ENCODE measurements at regions not wholly inside any gene's neighbourhood (a gene's known extent, or its start where the extent isn't known, plus 50 kb on each side); places are given as distances from the start of the nearest gene placed in this dataset.

- Histone ChIP-seq H2AFZ (peak overlapping the region; percentile 88), H3K36me3 (ENCODE audit: low read depth) (no peaks in the 10 kb centered on the region), H3K27me3 (replicated peaks; ENCODE audit: insufficient read depth) (peaks cover 8% of the 10 kb centered on the region; the same call in 1 of the 2 replicates), H3K4me3 (peak overlapping the region; percentile 78), H3K79me2 (ENCODE audit: insufficient read depth) (no peaks in the 10 kb centered on the region), H3K4me2 (ENCODE audit: unreplicated experiment) (peak overlapping the region; percentile 86), H3K9me3 (ENCODE audit: low read depth) (no peaks in the 10 kb centered on the region), H3F3A (ENCODE audit: insufficient read depth) (peaks cover 10% of the 10 kb centered on the region; the same call in 1 of the 2 replicates), H3K9me2 (ENCODE audit: insufficient read depth) (no peaks in the 10 kb centered on the region), H4K20me1 (ENCODE audit: insufficient read depth) (no peaks in the 10 kb centered on the region), H3K9ac (peak overlapping the region; percentile 57), H3K27ac (no peak overlapping the region), H3K4me1 (ENCODE audit: insufficient read depth) (peaks cover 8% of the 10 kb centered on the region)
- in situ Hi-C loops (cut with MboI): loop anchor here (5.0 kb wide), 2 partner anchors 288 to 393 kb away; no protein-coding TSS in a partner anchor
- WGBS, 2 experiments (ENCODE audit: low coverage in 1 of 2, low lambda C conversion rate in 2 of 2, missing lambda C conversion rate in 2 of 2): 5 to 13% methylated on average over 7 to 9 of the region's 9 CpGs
- TF ChIP-seq EZH2phosphoT487 (IDR thresholded peaks at IDR 0.05; ENCODE audit: insufficient read depth, low read depth) (no peak), EZH2 (IDR thresholded peaks at IDR 0.05; ENCODE audit: insufficient read depth, poor library complexity, severe bottlenecking) (no peak)
- peak; percentile 67 for DNase-seq
These were observed 62.9 kb upstream of the FAM171A1 start for GRCh38 chr10:15433850-15434537.

GRCh38 chr10:15432266-15432665 lies 61.2 kb upstream of the FAM171A1 start:
- Histone ChIP-seq H3K9ac (no peak overlapping the region), H3K27ac (no peak overlapping the region), H3K36me3 (ENCODE audit: low read depth) (no peaks in the 10 kb centered on the region), H2AFZ (peak overlapping the region; percentile 12; the same call in 1 of the 2 replicates), H3K79me2 (ENCODE audit: insufficient read depth) (no peaks in the 10 kb centered on the region), H3K4me2 (ENCODE audit: unreplicated experiment) (no peak overlapping the region), H3K4me3 (no peak overlapping the region), H3K9me3 (ENCODE audit: low read depth) (no peaks in the 10 kb centered on the region), H3K4me1 (ENCODE audit: insufficient read depth) (peaks cover 8% of the 10 kb centered on the region), H3F3A (ENCODE audit: insufficient read depth) (peaks cover 10% of the 10 kb centered on the region; the same call in 1 of the 2 replicates), H4K20me1 (ENCODE audit: insufficient read depth) (no peaks in the 10 kb centered on the region), H3K27me3 (replicated peaks; ENCODE audit: insufficient read depth) (peaks cover 8% of the 10 kb centered on the region; the same call in 1 of the 2 replicates), H3K9me2 (ENCODE audit: insufficient read depth) (no peaks in the 10 kb centered on the region)
- no peak for DNase-seq
- WGBS, 2 experiments (ENCODE audit: low coverage in 1 of 2, low lambda C conversion rate in 2 of 2, missing lambda C conversion rate in 2 of 2): 65 to 68% methylated on average over 7 of the region's 7 CpGs
- in situ Hi-C loops (cut with MboI): loop anchor here (5.0 kb wide), 2 partner anchors 290 to 395 kb away; no protein-coding TSS in a partner anchor
- TF ChIP-seq EZH2phosphoT487 (IDR thresholded peaks at IDR 0.05; ENCODE audit: insufficient read depth, low read depth) (no peak), EZH2 (IDR thresholded peaks at IDR 0.05; ENCODE audit: insufficient read depth, poor library complexity, severe bottlenecking) (no peak)

- Histone ChIP-seq H4K20me1 (ENCODE audit: insufficient read depth) (no peaks in the 10 kb centered on the region), H3F3A (ENCODE audit: insufficient read depth) (no peaks in the 10 kb centered on the region), H3K9ac (no peak overlapping the region), H3K4me3 (no peak overlapping the region), H3K4me2 (ENCODE audit: unreplicated experiment) (no peak overlapping the region), H3K36me3 (ENCODE audit: low read depth) (no peaks in the 10 kb centered on the region), H3K79me2 (ENCODE audit: insufficient read depth) (no peaks in the 10 kb centered on the region), H3K9me3 (ENCODE audit: low read depth) (no peaks in the 10 kb centered on the region), H3K27me3 (replicated peaks; ENCODE audit: insufficient read depth) (peaks cover 8% of the 10 kb centered on the region; the same call in 1 of the 2 replicates), H2AFZ (no peak overlapping the region), H3K9me2 (ENCODE audit: insufficient read depth) (no peaks in the 10 kb centered on the region), H3K4me1 (ENCODE audit: insufficient read depth) (peaks cover 8% of the 10 kb centered on the region), H3K27ac (no peak overlapping the region)
- in situ Hi-C loops (cut with MboI): loop anchor here (5.0 kb wide), 2 partner anchors 291 to 396 kb away; no protein-coding TSS in a partner anchor
- 75 to 76% methylated on average over 7 of the region's 7 CpGs for WGBS, 2 experiments (ENCODE audit: low coverage in 1 of 2, low lambda C conversion rate in 2 of 2, missing lambda C conversion rate in 2 of 2)
- no peak for DNase-seq
- TF ChIP-seq EZH2phosphoT487 (IDR thresholded peaks at IDR 0.05; ENCODE audit: insufficient read depth, low read depth): no peak
- no peak for TF ChIP-seq EZH2 (IDR thresholded peaks at IDR 0.05; ENCODE audit: insufficient read depth, poor library complexity, severe bottlenecking)
These were observed 60.1 kb upstream of the FAM171A1 start for GRCh38 chr10:15430969-15431771.

GRCh38 chr10:15428681-15429080 lies 57.6 kb upstream of the FAM171A1 start:
- WGBS, 2 experiments (ENCODE audit: low coverage in 1 of 2, low lambda C conversion rate in 2 of 2, missing lambda C conversion rate in 2 of 2): 59 to 63% methylated on average over 2 of the region's 2 CpGs
- no peaks in the 10 kb centered on the region for H3K4me1 ChIP-seq (ENCODE audit: insufficient read depth)
- no peaks in the 10 kb centered on the region for H3F3A ChIP-seq (ENCODE audit: insufficient read depth)
- no peak overlapping the region for H2AFZ ChIP-seq
- H3K4me3 ChIP-seq: no peak overlapping the region
- H3K27ac ChIP-seq: no peak overlapping the region
- H3K36me3 ChIP-seq (ENCODE audit: low read depth): no peaks in the 10 kb centered on the region
- H3K27me3 ChIP-seq (replicated peaks; ENCODE audit: insufficient read depth): peaks cover 8% of the 10 kb centered on the region; the same call in 1 of the 2 replicates
- no peaks in the 10 kb centered on the region for H3K9me2 ChIP-seq (ENCODE audit: insufficient read depth)
- H3K9me3 ChIP-seq (ENCODE audit: low read depth): no peaks in the 10 kb centered on the region
- H3K79me2 ChIP-seq (ENCODE audit: insufficient read depth): no peaks in the 10 kb centered on the region
- H3K9ac ChIP-seq: no peak overlapping the region
- DNase-seq: no peak
- in situ Hi-C loops (cut with MboI): no loop called here
- TF ChIP-seq EZH2 (IDR thresholded peaks at IDR 0.05; ENCODE audit: insufficient read depth, poor library complexity, severe bottlenecking) (no peak), EZH2phosphoT487 (IDR thresholded peaks at IDR 0.05; ENCODE audit: insufficient read depth, low read depth) (no peak)
- H3K4me2 ChIP-seq (ENCODE audit: unreplicated experiment): no peak overlapping the region
- no peaks in the 10 kb centered on the region for H4K20me1 ChIP-seq (ENCODE audit: insufficient read depth)

Measured in GM23248 (cell line).